Activated effector memory CD4-positive, alpha-beta T cell treated with Interleukin-2 at 50 U/mL for 16 hours (primary cell): ENCODE measurements at regions not wholly inside any gene's neighbourhood (a gene's known extent, or its start where the extent isn't known, plus 50 kb on each side); places are given as distances from the start of the nearest gene placed in this dataset.

Experiments
- DNase-seq: peaks from one replicate; pipeline ENCODE4 v3.0.0-alpha.2; 2020

DNA sequence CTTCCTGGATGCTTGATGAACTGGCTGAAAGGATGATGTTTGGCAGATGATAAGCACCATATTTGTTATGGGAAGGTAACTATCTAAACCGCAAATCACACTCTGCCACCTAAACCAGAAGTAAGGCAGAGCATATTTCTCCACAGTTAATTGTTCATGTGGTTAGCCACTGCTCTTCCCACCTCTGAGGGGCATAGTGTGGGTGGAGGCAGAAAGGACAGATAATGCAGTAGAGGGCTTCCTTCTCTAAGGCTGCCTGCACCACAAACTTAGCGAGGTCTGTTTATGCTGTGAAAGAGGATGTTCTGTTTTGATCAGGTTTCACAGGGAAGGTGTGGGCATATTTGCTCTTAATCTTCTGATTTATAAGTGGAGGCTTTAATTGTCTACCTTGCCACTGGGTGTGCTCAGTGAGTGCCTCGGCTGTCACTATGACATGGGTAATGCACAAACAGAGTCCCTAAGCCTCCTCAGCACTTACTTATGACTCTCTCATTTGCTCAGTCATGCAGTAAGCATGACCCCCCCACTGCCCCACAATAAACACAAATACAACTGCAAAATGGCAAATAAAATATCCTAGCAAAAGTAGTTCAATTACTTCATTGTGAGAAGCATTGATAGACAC is 401.0 kb downstream of the TMA16 start:
- peak; percentile 18 for DNase-seq

DNA sequence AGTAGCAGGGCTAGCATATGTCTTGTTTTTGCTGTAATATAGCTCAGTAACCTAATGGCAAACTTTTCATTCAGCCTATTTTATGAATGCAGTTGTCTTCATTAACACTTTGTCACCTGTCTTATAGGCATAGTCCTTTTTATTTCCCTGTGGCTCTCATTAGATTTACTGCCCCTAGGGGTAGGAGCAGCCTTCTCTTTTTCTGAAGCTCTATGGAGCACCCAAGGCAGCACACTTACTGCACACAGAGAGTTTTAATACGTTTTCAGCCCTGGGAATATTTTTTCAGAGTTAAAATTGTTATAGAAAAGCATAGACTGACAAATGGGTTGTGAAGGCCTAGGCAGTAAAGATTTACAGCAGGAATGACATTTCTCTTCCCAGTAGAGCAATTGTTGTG is 406.8 kb downstream of the TMA16 start:
- no peak for DNase-seq

DNA sequence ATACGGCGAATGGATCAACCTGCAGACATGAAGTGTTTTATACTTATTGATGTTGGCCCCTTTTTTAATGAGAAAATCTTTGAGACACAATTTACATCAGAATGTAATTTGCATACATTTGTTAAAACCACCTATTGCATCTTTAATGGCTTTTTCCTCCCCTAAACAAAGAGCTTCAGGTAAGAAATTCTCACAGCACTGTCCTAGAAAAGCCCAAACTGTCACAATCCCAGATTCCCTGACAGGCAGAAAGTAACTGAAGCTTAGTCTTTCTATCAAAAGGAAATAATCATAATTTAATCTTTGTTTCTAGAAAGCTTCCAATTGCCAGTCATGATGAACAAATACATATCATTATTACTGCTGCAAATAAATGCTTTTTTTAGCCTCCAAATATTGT is 407.9 kb downstream of the TMA16 start:
- no peak for DNase-seq

DNA sequence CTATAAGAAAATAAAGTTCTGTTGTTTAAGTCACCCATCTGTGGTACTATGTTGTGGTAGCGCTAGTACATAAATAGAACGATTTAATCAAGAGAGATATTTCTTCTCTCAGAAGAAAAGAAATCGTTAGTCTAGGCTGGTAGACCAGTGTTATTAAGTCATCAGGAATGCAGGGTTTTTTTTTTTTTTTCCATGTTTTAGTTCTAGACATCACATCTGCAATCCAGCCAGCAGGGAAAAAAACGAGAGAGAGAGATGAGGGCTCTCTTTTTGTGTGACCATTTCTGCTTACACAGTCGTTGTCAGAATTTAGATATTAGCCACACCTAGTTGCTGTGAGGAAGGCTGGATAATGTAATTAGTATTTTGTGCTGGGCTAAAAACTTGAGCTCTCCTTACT is 417.4 kb downstream of the TMA16 start:
- no peak for DNase-seq

DNA sequence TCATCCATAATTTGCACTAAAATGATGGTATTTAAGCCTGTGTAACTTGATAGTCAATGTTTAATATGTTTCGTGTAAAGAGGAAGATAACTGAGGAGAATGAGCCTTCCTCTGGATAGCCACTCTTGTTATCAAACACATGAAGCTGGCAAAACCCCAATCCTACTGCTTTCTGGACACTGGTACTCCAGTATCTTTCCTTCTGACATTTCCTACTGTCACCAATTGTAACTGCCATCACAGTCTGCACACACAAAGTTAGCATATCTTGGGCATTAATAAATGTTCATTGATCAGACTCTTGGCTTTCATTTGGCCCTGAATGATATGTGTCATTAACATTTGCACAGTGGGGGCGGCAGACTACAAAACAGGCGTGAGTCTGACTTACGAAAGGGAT is 419.1 kb downstream of the TMA16 start:
- no peak for DNase-seq

DNA sequence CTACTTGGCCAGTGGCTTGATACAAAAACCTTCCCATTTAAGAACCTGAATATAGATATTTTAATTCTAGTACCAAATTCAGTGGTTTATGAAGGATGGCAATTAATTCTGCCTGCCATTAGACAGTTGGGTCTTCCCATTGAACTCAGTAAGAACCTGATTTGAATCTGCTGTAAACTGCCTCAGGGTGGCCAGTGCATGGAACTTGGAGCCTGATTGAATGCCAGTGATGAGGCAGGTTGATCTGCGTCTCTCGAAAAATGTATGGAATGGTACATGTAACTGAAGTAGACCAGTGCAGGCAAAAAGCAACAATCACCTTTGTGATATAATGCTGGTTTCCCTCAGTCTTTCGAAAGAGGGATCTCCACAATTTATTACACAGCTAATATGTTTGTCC is 421.4 kb downstream of the TMA16 start:
- DNase-seq: no peak

DNA sequence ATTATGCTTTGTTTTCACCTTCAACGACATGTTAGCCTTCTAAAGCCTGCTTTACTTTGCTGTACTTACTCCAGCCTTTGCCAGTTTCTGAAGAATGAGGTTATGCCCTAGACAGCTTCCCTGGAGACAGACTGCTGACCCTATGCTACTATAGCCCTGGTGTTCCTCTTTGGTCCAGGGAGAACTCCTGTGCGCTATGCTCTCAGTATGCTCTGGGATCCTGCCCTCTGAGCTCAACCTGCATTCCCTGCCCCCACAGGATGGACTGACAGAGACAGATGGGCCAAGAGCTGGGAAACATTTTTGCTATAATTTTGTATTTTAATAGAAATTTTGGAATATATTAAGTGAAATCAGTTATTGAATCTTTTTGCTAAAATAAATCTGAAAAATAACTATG is 425.9 kb downstream of the TMA16 start:
- no peak for DNase-seq

DNA sequence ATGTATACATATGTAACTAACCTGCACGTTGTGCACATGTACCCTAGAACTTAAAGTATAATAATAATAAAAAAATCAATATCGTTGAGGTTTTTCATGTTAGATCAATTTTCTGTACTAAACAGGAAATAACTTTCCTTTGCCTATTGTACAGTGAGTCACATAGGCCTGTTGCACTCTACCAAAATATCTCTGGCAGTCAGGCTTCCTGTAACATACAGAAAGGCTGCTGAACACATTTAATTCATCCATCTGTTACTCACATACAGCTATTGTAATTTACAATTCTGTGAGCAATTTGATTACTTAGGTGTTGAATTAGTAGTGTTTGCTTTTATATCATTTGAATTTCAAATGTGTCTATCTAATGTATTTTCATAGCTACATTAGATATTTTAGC is 427.8 kb downstream of the TMA16 start:
- no peak for DNase-seq

DNA sequence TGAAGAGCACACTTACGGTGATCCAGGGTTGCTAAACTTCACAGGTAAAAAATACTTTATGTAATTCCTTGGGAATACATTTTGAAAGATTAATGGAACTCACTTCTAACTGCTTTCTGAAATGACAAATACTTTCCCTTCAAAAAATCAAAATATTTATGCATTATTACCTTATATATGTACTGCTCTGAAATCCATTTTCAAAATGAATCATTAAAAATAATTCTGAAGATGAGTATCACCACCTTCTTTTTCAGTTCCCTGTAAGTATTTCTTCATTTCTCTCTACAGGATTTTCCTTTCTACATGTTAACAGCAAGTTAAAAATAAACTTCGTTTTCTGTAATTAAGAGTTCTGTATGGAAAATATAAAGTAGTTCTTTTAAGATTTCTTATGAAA is 428.6 kb downstream of the TMA16 start:
- no peak for DNase-seq

DNA sequence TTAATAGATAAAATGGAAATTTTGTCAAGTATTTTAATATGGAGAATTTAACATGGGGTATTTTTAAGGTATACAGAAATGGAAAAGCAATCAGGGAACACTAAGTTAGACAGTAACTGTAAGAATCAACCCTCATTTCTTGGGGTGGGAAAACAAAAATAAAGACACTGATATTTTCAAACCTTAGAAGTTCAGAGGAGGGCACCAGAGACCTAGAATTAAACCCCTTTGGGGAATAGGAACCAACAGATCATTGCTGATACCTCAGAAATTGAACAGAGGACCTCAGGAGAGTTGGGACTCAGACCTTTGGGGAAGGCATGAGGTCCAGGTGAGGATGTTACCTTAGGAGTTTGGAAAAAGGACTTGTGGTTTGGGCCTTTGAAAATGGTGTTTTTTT is 435.6 kb downstream of the TMA16 start:
- DNase-seq: no peak

DNA sequence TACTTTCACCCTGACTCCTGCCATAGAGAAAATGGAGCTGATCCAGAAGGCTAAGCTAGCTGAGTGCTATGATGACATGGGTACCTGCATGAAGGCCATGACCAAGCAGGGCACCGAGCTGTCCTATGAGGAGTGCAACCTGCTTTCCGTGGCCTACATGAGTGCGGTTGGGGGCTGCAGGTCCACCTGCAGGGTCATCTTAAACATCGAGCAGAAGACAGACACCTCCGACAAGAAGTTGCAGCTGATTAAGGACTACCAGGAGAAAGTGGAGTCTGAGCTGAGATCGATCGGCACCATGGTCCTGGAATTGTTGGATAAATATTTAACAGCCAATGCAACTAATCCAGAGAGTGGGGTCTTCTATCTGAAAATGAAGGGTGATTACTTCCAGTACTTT is 438.0 kb downstream of the TMA16 start:
- no peak for DNase-seq

DNA sequence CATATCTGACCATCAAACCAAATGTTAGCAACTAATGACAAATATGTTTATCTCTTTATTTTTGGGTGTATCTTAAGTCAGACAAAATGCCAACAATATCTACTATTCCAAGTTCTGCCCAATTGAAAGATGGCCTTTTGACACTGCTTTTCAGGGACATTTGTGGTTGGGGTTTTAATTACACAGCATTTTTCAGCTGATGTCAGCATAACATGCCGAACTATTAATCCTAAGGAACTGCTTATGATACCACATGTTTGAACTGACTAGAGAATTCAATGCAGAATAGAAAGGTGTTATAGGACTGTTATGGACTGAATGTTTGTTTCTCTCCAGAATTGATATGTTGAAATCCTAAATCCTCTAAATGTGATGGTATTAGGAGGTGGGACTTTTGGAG is 445.1 kb downstream of the TMA16 start:
- no peak for DNase-seq

DNA sequence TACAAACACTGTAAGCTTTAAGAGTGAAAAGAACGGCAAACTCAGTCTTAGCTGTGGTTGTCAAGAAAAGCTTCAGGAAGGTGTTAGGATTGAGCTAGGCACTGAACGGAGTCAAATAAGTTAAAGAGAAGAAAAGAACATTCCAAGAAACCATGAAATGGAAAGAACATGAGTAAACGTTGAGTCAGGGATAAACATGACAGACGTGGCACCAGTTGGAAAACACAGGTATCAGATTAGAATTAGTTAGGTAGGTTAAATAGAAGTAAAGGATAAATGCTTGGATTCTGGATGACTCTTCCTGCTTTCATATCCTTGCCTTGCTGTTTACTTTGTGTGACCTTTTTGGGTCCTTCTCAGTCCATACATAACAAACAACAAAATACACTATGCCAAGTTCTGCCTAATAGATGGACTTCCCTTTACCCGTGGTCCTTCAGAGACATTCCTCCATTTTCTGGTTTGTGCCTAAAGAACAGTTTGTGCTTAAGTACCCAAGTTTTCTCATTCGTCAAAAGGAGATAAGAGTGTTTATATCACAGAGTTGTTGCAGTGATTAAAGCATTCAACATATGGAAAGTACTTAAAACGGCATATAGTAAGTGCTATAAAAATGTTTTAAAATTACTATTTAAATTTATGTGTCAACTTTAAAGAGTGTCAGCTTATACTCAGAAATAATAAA is 446.9 kb downstream of the TMA16 start:
- no peak for DNase-seq

DNA sequence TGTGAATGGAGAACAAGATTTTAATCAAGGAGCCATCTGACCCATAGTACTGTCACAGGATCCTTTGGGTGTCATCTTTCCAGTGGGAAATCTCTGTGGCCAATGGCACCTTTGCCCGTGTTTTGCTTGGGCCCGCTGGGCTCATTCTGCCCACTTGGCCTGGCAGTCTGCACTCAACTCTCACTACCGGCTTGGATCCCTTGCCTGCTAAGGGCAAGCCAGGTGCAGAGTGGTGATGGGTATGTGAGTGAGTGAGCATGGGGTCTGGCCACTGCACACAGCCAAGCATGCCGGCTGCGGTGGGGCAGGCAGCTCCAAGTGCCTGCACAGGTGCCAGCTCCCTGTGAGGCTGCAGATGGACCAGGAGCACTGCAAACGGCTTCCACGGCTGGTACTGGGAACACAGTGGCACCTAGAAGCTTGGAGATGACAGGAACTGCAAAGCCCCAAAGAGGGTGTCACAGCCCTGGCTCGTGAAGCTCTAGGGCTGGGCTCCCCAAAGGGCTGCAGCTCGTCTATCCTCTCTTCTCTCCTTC is 454.5 kb downstream of the TMA16 start:
- DNase-seq: no peak

DNA sequence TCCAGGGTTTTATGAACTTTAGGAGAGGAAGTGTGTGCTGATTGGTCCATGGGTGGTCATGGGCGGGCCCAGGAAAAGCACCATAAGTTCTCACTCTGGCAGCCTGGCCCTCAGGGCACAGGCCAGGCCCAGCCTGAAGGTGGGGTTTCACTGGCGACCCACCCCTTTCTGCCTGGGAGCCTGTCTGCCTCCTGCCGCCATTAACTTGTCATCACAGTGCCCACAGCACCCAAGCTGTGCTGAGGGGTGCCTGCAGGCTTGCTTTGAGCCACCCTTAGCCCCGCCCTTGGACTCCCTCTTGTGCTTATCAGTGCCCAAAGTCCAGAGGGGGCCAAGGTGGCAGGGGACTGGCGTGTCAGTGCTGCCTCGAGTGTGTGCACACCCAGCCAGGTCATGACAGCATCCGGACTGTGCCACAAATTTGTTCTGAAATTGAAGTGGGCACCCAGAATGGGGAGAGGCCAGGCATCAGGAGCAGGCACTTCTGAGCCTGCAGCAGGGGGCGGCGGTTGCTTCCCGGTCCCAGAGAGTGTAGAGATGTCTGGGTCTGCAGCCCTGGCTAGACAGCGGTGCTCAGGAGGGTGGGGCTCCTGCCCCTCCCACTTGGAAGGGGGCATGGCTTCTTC is 455.6 kb downstream of the TMA16 start:
- DNase-seq: no peak

DNA sequence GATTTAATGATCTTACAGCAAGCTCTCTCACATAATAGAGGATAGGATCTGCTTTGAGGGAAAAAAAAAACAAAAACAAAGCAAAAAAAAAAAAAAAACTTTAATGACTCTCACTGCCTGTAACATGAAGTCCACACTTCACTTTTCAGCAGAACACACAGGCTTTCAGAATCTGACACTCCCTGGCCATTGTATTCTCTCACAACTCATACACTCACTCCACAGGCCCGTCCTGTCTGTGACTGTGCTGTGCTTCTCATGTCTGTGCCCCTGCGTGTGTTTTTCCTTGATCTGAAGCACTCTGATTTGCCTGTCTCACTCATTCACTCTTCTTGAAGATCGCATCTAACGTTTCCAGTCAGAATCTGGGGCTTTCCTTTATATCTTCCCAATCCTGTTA is 460.8 kb downstream of the TMA16 start:
- DNase-seq: no peak

DNA sequence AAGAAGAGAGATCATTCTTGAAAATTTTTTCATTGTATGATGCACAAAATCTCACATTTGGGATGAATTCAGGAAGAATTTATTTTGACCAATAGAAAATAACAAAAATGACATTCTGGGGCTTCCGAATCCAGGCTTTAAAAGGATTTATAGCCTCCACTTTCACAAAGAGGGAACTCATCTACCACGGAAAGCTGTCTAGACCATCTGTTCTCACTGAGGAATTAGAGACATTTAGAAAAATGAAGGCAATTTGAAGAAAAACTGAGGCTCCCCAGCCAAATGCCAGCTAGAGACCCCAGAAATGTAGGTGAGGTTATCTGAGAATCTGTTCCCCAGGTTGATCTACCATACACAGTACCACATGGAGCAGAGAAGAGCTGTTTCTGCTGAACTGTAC is 464.3 kb downstream of the TMA16 start:
- no peak for DNase-seq

DNA sequence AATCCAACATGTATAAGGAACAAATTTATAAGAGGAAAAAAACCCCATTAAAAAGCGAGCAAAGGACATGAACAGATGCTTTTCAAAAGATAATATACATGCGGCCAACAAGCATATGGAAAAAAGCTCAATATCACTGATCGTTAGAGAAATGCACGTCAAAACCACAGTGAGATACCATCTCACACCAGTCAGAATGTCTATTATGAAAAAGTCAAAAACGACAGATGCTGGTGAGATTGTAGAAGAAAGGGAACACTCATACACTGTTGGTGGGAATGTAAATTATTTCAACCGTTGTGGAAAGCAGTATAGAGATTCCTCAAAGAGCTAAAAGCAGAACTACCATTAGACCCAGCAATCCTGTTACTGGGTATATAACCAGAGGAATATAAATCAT is 465.4 kb downstream of the TMA16 start:
- no peak for DNase-seq

DNA sequence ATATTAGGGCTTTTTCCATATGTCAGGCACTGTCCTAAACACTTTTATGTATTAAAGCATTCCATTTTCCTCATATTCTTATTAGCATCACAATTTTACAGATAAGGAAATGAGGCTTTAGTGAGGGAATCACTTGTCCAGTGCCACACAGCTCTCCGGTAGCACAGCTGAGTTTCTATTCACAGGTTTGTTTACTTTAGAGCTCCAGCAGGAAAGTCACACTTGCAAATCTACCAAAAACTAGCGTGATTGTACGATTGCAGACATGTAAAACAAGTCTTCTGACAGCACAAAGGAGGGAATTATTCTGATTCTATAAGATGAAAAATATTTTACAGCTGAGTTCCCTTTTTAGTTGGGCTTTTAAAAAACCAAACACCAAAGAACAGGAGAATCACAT is 472.1 kb downstream of the TMA16 start:
- no peak for DNase-seq

DNA sequence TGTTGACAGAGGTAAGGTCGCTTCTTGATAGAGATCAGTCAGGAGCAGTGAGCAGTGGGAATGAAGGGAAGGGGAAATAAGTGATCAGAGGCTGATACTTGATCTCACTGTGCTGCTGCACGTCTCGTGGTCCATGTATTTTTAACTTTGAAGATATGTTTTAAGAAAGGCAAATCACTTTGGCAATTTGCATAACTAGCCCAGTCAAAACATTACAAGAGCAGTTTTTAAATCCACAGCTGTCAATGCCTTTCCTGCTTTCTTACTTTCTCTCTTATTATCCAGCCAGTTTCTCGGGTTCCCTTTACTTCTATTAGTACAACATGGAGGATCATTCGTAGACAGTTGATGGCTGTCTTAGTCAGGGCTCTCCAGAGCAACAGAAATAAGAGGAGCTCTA is 472.8 kb downstream of the TMA16 start:
- no peak for DNase-seq

DNA sequence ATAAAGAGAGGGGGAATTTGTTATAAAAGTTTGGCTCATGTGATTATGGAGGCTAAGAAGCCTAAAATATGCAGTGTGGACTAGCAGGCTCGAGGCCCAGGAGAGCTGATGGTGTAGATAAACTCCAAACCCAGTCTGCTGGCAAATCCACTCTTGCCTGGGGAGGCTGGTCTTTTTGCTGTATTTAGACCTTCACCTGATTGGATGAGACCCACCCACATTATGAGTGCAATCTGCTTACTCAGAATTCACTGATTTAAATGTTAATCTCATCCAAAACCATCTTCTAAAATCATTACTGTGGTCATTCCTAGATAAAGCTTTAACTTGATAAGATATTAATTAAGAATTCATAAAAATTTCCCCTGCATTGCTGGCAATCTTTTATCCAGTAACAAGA is 473.2 kb downstream of the TMA16 start:
- DNase-seq: no peak

DNA sequence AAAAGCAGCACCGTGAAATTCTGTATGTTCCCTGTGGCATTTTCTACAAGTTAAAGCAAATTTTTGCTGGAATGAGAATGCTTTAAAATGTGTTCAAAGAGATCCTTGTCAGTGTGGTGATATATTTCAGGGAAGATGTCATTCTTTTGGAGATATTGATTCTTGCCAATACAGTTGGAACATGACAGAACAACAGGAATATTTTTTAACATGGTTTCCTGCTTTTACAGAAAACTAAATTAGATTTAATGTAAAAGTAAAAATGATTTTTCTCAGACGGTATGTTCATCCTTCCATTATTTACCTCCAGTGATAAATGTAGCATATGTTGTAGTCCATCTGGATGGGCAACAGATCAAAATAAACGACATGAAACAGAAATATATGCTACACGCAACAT is 474.8 kb downstream of the TMA16 start:
- DNase-seq: no peak

DNA sequence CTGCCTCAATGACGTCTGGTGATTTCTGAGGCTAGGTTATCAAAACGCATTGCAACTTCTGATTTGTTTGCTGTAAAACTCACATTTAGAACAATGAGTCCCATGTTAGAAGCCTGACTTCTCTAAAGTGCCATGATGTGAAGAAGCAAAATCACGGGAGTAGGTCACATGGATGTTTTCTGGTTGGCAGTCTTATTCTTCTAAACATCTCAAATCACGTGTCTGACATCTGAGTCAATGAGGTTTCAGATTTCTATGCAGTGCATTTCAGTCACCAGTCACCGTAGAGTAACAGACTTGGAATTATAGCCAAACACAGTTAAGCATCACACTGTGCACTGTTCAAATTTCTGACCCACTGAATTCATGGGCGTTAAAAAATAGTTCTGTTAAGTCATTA is 482.1 kb downstream of the TMA16 start:
- DNase-seq: no peak

DNA sequence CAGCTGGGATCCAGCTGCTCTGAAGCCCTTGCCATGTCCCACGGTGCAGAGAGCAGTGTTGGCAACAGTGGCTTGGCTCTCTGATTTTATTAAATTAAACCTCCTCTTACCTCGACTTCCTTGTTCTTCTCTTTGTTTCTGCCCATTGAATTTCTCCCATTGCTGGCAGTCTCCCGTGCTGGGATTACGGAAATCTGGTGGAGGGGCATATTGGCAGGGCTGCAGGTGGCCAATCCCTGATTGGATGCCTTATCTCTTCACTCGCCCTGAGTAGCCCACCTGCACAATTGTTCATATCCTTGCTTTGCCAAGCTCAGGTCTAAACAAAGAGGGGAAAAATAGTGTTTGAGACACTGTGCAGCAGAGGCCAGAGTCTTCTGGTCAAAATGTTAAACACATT is 493.9 kb downstream of the TMA16 start:
- DNase-seq: no peak

DNA sequence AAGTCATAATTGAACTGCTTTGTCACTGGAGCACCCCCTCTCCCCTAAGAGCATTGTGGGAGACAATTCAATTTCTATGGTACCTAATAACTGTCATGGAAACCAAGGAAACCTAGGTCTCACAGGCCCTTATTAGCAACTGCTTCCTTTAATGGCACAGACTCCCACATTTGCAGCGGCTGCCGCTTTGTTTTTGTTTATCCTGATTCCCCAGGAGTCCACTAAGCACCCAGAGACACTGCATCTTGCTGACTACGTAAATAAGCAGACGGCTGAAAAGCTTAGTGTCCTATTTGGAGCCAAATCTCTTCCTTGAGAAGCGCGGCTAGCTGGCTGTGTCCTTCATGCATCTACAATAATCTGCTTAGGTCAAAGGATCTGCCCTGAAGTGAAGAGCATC is 494.4 kb downstream of the TMA16 start:
- no peak for DNase-seq
